ENCODE measurements at regions not wholly inside any gene's neighbourhood (a gene's known extent, or its start where the extent isn't known, plus 50 kb on each side); places are given as distances from the start of the nearest gene placed in this dataset.

DNA sequence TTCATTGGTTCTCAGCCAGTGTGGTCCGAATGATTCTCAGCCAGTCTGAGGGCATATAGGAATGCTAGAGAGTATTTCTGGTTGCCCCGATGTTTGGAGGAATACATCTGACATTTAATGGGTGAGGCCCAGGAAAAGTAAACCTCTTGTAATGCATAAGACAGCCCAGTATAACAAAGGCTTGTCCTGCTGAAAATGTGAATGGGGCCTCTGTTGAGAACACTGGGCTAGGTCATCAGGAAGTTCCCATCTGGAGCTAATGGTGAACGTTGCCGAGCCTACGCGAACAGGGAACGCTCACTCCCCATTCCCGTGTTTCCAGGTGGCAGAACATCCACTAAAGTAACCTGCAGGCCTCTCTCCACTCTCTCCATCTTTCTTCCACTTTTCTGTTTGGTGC is 132.0 kb upstream of the CLNK start:
- TF ChIP-seq, protein P1, sequence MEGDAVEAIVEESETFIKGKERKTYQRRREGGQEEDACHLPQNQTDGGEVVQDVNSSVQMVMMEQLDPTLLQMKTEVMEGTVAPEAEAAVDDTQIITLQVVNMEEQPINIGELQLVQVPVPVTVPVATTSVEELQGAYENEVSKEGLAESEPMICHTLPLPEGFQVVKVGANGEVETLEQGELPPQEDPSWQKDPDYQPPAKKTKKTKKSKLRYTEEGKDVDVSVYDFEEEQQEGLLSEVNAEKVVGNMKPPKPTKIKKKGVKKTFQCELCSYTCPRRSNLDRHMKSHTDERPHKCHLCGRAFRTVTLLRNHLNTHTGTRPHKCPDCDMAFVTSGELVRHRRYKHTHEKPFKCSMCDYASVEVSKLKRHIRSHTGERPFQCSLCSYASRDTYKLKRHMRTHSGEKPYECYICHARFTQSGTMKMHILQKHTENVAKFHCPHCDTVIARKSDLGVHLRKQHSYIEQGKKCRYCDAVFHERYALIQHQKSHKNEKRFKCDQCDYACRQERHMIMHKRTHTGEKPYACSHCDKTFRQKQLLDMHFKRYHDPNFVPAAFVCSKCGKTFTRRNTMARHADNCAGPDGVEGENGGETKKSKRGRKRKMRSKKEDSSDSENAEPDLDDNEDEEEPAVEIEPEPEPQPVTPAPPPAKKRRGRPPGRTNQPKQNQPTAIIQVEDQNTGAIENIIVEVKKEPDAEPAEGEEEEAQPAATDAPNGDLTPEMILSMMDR (IDR thresholded peaks at IDR 0.05) = no peak
- no peak for TF ChIP-seq POLR2A (IDR thresholded peaks at IDR 0.05)
